Thyroid gland (tissue), 4 donors: ENCODE measurements at regions not wholly inside any gene's neighbourhood (a gene's known extent, or its start where the extent isn't known, plus 50 kb on each side); places are given as distances from the start of the nearest gene placed in this dataset.

Experiments
- CTCF ChIP-seq, 6 experiments: fragments of 200-600 bp in 3 of 6; fragments of 450-650 bp in 3 of 6; sonication (generic) in 3 of 6; IDR thresholded peaks; one replicate each; pipeline ENCODE4 v1.5.1; 2016 to 2019; ENCODE audit warnings: antibody characterized with exemption in 6 of 6, mild to moderate bottlenecking in 2 of 6, inconsistent platforms in 1 of 6, moderate library complexity in 1 of 6
- POLR2A ChIP-seq, 2 donors: fragments of 450-650 bp; IDR thresholded peaks; one replicate each; pipeline ENCODE4 v1.6.1; 2017; ENCODE audit warnings: antibody characterized with exemption in 2 of 2, mild to moderate bottlenecking in 2 of 2, moderate library complexity in 1 of 2

- TF ChIP-seq POLR2A (IDR thresholded peaks at IDR 0.05) (no peak), CTCF (IDR thresholded peaks at IDR 0.05) (no peak)
Measured at GRCh38 chr2:162965191-162965590, 126.6 kb upstream of the KCNH7 start.
